Astrocyte (in vitro differentiated cells and primary cell): ENCODE measurements at regions not wholly inside any gene's neighbourhood (a gene's known extent, or its start where the extent isn't known, plus 50 kb on each side); places are given as distances from the start of the nearest gene placed in this dataset.

Source experiments
- DNase-seq: peaks from one replicate; pipeline ENCODE4 v3.0.0-alpha.2; 2010; ENCODE audit warnings: low read depth
- FAIRE-seq: peaks from 2 replicates; lab custom pipeline; 2011; peaks lifted over from hg19 to GRCh38; lab: Jason Lieb, UNC
- H2AFZ ChIP-seq: 2 replicates; pipeline ENCODE4 v1.6.0; 2012; ENCODE audit warnings: low read depth, low read length, inconsistent platforms
- H3K27ac ChIP-seq: 2 replicates; pipeline ENCODE4 v1.5.1; 2011; ENCODE audit warnings: low read depth, low read length, inconsistent platforms
- H3K27me3 ChIP-seq: 2 replicates; pipeline ENCODE4 v1.6.0; 2011; ENCODE audit warnings: low read length, inconsistent platforms; ENCODE audit not compliant: insufficient read depth
- H3K36me3 ChIP-seq: 2 replicates; pipeline ENCODE4 v1.5.1; 2011; ENCODE audit warnings: low read length, inconsistent platforms; ENCODE audit not compliant: insufficient read depth
- H3K4me1 ChIP-seq: 2 replicates; pipeline ENCODE4 v1.5.1; 2011; ENCODE audit warnings: low read length, inconsistent platforms; ENCODE audit not compliant: insufficient read depth
- H3K4me2 ChIP-seq: 2 replicates; pipeline ENCODE4 v1.6.0; 2012; ENCODE audit warnings: low read length, inconsistent platforms
- H3K4me3 ChIP-seq: 2 replicates; pipeline ENCODE4 v1.5.1; 2011; ENCODE audit warnings: low read depth, mild to moderate bottlenecking, low read length, inconsistent platforms; ENCODE audit not compliant: insufficient read depth
- H3K79me2 ChIP-seq: 2 replicates; pipeline ENCODE4 v1.6.0; 2012; ENCODE audit warnings: mild to moderate bottlenecking, low read length, inconsistent platforms; ENCODE audit not compliant: insufficient read depth
- H3K9ac ChIP-seq: 2 replicates; pipeline ENCODE4 v1.6.0; 2012; ENCODE audit warnings: mild to moderate bottlenecking, low read length, inconsistent platforms
- H3K9me3 ChIP-seq: 2 replicates; pipeline ENCODE4 v1.5.1; 2012; ENCODE audit warnings: low read depth, mild to moderate bottlenecking, low read length, inconsistent platforms; ENCODE audit not compliant: insufficient read depth
- H4K20me1 ChIP-seq: 2 replicates; pipeline ENCODE4 v1.6.0; 2012; ENCODE audit warnings: low read length, inconsistent platforms; ENCODE audit not compliant: insufficient read depth
- H3K27ac Mint-ChIP-seq: one replicate; pipeline ENCODE4 v1.8.0; 2021; ENCODE audit warnings: mild to moderate bottlenecking, mixed read lengths; ENCODE audit not compliant: unreplicated experiment
- H3K27me3 Mint-ChIP-seq: one replicate; pipeline ENCODE4 v1.8.0; 2021; ENCODE audit warnings: low read depth, mixed read lengths; ENCODE audit not compliant: unreplicated experiment
- H3K36me3 Mint-ChIP-seq: one replicate; pipeline ENCODE4 v1.8.0; 2021; ENCODE audit warnings: low read depth, mixed read lengths; ENCODE audit not compliant: unreplicated experiment
- H3K4me1 Mint-ChIP-seq: one replicate; pipeline ENCODE4 v1.8.0; 2021; ENCODE audit warnings: low read depth, mixed read lengths; ENCODE audit not compliant: unreplicated experiment
- H3K4me3 Mint-ChIP-seq: one replicate; pipeline ENCODE4 v1.8.0; 2021; ENCODE audit warnings: mild to moderate bottlenecking, moderate library complexity, mixed read lengths; ENCODE audit not compliant: unreplicated experiment
- H3K9me3 Mint-ChIP-seq: one replicate; pipeline ENCODE4 v1.8.0; 2021; ENCODE audit warnings: mild to moderate bottlenecking, mixed read lengths; ENCODE audit not compliant: unreplicated experiment
- EZH2 ChIP-seq: IDR thresholded peaks from 2 replicates; pipeline ENCODE4 v1.6.1; 2012; ENCODE audit warnings: mild to moderate bottlenecking, low read length, inconsistent platforms; ENCODE audit not compliant: insufficient read depth
- TF ChIP-seq, protein P1 (sequence below): IDR thresholded peaks from 2 replicates; pipeline ENCODE4 v1.5.1; 2011; ENCODE audit warnings: low read depth, mild to moderate bottlenecking, inconsistent platforms, low read length, moderate library complexity; ENCODE audit not compliant: insufficient read depth

GRCh38 chr6:49155316-49155715, 307.7 kb downstream of the MMUT start:
- TF ChIP-seq, protein P1, sequence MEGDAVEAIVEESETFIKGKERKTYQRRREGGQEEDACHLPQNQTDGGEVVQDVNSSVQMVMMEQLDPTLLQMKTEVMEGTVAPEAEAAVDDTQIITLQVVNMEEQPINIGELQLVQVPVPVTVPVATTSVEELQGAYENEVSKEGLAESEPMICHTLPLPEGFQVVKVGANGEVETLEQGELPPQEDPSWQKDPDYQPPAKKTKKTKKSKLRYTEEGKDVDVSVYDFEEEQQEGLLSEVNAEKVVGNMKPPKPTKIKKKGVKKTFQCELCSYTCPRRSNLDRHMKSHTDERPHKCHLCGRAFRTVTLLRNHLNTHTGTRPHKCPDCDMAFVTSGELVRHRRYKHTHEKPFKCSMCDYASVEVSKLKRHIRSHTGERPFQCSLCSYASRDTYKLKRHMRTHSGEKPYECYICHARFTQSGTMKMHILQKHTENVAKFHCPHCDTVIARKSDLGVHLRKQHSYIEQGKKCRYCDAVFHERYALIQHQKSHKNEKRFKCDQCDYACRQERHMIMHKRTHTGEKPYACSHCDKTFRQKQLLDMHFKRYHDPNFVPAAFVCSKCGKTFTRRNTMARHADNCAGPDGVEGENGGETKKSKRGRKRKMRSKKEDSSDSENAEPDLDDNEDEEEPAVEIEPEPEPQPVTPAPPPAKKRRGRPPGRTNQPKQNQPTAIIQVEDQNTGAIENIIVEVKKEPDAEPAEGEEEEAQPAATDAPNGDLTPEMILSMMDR = no peak
- no peak for TF ChIP-seq EZH2
- no peaks in the 10 kb centered on the region for H3K27me3 Mint-ChIP-seq
- no peaks in the 10 kb centered on the region for H3K4me1 ChIP-seq
- no peaks in the 10 kb centered on the region for H3K79me2 ChIP-seq
- H4K20me1 ChIP-seq = no peaks in the 10 kb centered on the region
- H3K4me3 Mint-ChIP-seq = no peak overlapping the region
- no peak overlapping the region for H3K4me2 ChIP-seq
- DNase-seq (no peak), FAIRE-seq (no peak)
- no peaks in the 10 kb centered on the region for H3K9me3 Mint-ChIP-seq
- no peaks in the 10 kb centered on the region for H3K4me1 Mint-ChIP-seq
- no peak overlapping the region for H3K4me3 ChIP-seq
- H3K27ac ChIP-seq = no peak overlapping the region
- peaks cover 3% of the 10 kb centered on the region for H3K9me3 ChIP-seq
- no peak overlapping the region for H3K27ac Mint-ChIP-seq
- H3K36me3 ChIP-seq = no peaks in the 10 kb centered on the region
- H3K36me3 Mint-ChIP-seq = no peaks in the 10 kb centered on the region
- H3K9ac ChIP-seq = no peak overlapping the region
- no peak overlapping the region for H2AFZ ChIP-seq
- H3K27me3 ChIP-seq = no peaks in the 10 kb centered on the region

DNA sequence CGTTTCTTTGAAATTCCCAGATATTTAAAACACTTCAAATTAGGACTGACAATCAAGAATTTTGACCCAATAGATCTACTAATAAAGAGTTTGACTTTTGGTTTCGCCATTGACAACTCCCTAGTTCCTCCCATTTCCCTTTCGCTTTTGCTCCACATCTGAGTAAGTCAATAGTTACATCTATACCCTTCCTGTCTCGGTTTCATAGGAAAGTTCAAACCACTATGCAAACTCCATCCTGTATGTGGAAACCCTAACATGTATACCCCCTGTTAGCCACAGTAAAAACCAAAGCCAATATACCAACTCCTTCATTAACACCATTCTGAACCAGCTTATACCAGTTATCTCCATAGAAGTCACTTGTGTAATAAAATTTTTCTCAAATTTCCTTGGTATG, 311.1 kb downstream of the MMUT start:
- peaks cover 2% of the 10 kb centered on the region for H3K9me3 Mint-ChIP-seq

GRCh38 chr6:49151461-49151860, 311.6 kb downstream of the MMUT start:
- no peak overlapping the region for H3K4me2 ChIP-seq
- no peak for TF ChIP-seq EZH2
- TF ChIP-seq, protein P1 = no peak
- no peak overlapping the region for H3K4me3 ChIP-seq
- peaks cover 2% of the 10 kb centered on the region for H3K9me3 Mint-ChIP-seq
- no peak overlapping the region for H3K9ac ChIP-seq
- no peaks in the 10 kb centered on the region for H3K36me3 ChIP-seq
- no peak for FAIRE-seq
- DNase-seq = no peak
- no peaks in the 10 kb centered on the region for H3K27me3 ChIP-seq
- no peaks in the 10 kb centered on the region for H3K36me3 Mint-ChIP-seq
- H4K20me1 ChIP-seq = no peaks in the 10 kb centered on the region
- H3K79me2 ChIP-seq = no peaks in the 10 kb centered on the region
- no peaks in the 10 kb centered on the region for H3K4me1 ChIP-seq
- no peaks in the 10 kb centered on the region for H3K4me1 Mint-ChIP-seq
- H3K27me3 Mint-ChIP-seq = no peaks in the 10 kb centered on the region
- no peak overlapping the region for H2AFZ ChIP-seq
- H3K27ac ChIP-seq = no peak overlapping the region
- H3K27ac Mint-ChIP-seq = no peak overlapping the region
- H3K9me3 ChIP-seq = peaks cover 3% of the 10 kb centered on the region
- no peak overlapping the region for H3K4me3 Mint-ChIP-seq

More for the DNA sequence above, 311.1 kb downstream of the MMUT start:
- no peaks in the 10 kb centered on the region for H3K36me3 Mint-ChIP-seq
- Histone ChIP-seq H3K27ac (no peak overlapping the region), H3K36me3 (no peaks in the 10 kb centered on the region), H2AFZ (no peak overlapping the region), H3K79me2 (no peaks in the 10 kb centered on the region), H3K27me3 (no peaks in the 10 kb centered on the region), H3K9me3 (peaks cover 3% of the 10 kb centered on the region), H3K4me1 (no peaks in the 10 kb centered on the region), H3K4me3 (no peak overlapping the region), H4K20me1 (no peaks in the 10 kb centered on the region), H3K9ac (no peak overlapping the region), H3K4me2 (no peak overlapping the region)
- H3K4me1 Mint-ChIP-seq = no peaks in the 10 kb centered on the region
- no peak for TF ChIP-seq EZH2
- TF ChIP-seq, protein P1 = no peak
- H3K4me3 Mint-ChIP-seq = no peak overlapping the region
- DNase-seq (no peak), FAIRE-seq (no peak)
- no peaks in the 10 kb centered on the region for H3K27me3 Mint-ChIP-seq
- H3K27ac Mint-ChIP-seq = no peak overlapping the region
